ENCODE measurements at regions not wholly inside any gene's neighbourhood (a gene's known extent, or its start where the extent isn't known, plus 50 kb on each side); places are given as distances from the start of the nearest gene placed in this dataset.

DNA sequence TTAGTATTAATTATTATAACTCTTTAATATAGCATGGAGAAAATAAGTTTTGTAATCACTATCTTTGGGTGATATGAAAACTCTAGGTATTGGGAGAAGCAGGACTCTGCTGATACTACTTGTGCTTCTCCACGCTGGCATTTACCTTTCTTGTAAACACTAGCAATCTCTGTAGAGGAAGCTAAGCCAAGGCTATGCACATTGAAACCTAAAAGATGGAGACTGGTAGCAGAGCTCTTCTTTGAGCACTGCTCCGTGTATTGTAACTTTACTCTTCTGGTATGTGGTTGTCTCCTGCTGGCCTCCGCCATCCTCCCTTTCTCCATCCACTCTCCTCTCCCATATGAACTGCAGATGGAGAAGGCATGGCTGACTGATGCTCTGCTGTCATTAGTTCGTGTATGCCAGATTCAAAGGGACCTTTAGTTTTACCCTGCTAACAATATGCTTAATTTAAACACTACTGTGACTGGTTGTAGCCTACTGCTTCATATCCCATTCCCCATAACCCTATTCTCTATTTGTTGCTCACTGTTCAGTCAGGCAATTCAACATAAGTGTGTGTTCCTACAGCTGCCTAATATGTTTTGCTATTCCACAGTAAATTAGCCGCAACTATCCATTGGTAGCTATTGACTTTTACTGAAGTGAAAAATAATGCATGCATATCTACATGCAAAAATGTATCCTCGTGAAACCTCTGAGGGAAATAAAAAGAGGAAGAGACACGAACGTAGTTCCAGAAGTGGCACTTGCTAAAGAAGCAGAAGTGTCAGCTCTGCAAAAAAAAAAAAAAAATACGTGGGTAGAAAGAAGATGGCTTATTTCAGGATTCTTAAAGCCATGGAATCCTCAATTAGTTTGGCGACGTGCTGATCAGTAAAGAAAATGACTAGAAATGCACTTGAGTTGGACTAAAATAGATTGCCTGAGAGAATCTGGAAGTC, 55.6 kb upstream of the CCSER1 start:
- TF ChIP-seq, protein P1, sequence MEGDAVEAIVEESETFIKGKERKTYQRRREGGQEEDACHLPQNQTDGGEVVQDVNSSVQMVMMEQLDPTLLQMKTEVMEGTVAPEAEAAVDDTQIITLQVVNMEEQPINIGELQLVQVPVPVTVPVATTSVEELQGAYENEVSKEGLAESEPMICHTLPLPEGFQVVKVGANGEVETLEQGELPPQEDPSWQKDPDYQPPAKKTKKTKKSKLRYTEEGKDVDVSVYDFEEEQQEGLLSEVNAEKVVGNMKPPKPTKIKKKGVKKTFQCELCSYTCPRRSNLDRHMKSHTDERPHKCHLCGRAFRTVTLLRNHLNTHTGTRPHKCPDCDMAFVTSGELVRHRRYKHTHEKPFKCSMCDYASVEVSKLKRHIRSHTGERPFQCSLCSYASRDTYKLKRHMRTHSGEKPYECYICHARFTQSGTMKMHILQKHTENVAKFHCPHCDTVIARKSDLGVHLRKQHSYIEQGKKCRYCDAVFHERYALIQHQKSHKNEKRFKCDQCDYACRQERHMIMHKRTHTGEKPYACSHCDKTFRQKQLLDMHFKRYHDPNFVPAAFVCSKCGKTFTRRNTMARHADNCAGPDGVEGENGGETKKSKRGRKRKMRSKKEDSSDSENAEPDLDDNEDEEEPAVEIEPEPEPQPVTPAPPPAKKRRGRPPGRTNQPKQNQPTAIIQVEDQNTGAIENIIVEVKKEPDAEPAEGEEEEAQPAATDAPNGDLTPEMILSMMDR (IDR thresholded peaks at IDR 0.05; ENCODE audit: low read depth, low read length), result no peak
- TF ChIP-seq MYC (IDR thresholded peaks at IDR 0.05; ENCODE audit: low read depth, low read length), result no peak
- no peak for TF ChIP-seq POLR2A (IDR thresholded peaks at IDR 0.05; ENCODE audit: extremely low read depth, insufficient read length)

Data from NB4 (cell line).